ENCODE measurements at regions not wholly inside any gene's neighbourhood (a gene's known extent, or its start where the extent isn't known, plus 50 kb on each side); places are given as distances from the start of the nearest gene placed in this dataset.
"Not testable (repeated sequence)": the region's sequence is repeated elsewhere in the genome, so short reads cannot be mapped to it uniquely, and the experiment has no call there.

DNA sequence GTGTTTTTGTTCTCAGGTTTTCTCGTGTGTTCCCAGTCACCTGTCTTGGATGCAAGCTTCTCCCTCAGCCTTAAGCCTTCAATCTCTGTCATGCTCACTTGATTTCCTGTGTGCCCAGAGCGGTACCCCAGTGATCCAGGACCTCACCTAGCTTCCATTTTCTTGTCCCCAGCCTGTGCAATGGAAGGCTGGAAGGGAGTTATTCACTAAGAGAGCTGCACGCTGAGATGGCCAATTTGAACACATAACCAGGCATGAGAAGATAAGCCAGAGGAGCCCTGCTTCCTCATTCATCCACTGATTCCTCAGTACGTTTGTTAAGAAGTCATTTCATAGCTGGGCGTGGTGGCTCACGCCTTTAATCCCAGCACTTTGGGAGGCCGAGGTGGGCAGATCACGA lies 130.8 kb upstream of the SERPINE2 start:
- TF ChIP-seq, protein P1, sequence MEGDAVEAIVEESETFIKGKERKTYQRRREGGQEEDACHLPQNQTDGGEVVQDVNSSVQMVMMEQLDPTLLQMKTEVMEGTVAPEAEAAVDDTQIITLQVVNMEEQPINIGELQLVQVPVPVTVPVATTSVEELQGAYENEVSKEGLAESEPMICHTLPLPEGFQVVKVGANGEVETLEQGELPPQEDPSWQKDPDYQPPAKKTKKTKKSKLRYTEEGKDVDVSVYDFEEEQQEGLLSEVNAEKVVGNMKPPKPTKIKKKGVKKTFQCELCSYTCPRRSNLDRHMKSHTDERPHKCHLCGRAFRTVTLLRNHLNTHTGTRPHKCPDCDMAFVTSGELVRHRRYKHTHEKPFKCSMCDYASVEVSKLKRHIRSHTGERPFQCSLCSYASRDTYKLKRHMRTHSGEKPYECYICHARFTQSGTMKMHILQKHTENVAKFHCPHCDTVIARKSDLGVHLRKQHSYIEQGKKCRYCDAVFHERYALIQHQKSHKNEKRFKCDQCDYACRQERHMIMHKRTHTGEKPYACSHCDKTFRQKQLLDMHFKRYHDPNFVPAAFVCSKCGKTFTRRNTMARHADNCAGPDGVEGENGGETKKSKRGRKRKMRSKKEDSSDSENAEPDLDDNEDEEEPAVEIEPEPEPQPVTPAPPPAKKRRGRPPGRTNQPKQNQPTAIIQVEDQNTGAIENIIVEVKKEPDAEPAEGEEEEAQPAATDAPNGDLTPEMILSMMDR (IDR thresholded peaks at IDR 0.05; ENCODE audit: unreplicated experiment), result no peak
- Mint-ChIP-seq H3K4me1 (ENCODE audit: insufficient read depth, unreplicated experiment) (no peaks in the 10 kb centered on the region), H3K36me3 (ENCODE audit: insufficient read depth, unreplicated experiment) (no peaks in the 10 kb centered on the region), H3K9me3 (ENCODE audit: unreplicated experiment) (no peaks in the 10 kb centered on the region), H3K4me3 (ENCODE audit: unreplicated experiment) (no peak overlapping the region), H3K27me3 (ENCODE audit: insufficient read depth, unreplicated experiment) (no peaks in the 10 kb centered on the region), H3K27ac (ENCODE audit: low read depth, unreplicated experiment) (no peak overlapping the region)
- ChIA-PET CTCF (interaction anchor here (0.6 kb wide), 1 partner anchor 26 kb away, joined by 4 read pairs; no protein-coding TSS in a partner anchor), POLR2A (no interaction called here)
- DNase-seq (ENCODE audit: unreplicated experiment), result no peak
- no TSS peak for BruUV-seq (replicated peaks)
- intact Hi-C loops (cut with micrococcal nuclease), result no loop called here

DNA sequence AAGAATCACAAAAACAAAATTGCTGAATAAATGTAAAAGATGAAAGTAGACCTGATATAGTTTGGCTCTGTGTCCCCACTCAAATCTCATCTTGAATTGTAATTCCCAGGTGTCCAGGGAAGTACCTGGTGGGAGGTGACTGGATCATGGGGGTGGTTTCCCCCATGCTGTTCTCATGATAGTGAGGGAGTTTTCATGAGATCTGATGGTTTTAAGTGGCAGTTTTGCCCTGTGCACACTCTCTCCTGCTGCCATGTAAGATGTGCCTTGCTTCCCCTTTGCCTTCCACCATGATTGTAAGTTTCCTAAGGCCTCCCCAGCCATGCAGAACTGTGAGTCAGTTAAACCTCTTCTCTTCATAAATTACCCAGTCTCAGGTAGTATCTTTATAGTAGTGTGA lies 128.7 kb upstream of the SERPINE2 start:
- H3K4me3 Mint-ChIP-seq (ENCODE audit: unreplicated experiment); CTCF ChIA-PET; intact Hi-C loops (cut with micrococcal nuclease); H3K36me3 Mint-ChIP-seq (ENCODE audit: insufficient read depth, unreplicated experiment); DNase-seq (ENCODE audit: unreplicated experiment); POLR2A ChIA-PET; BruUV-seq (replicated peaks); H3K27me3 Mint-ChIP-seq (ENCODE audit: insufficient read depth, unreplicated experiment); H3K27ac Mint-ChIP-seq (ENCODE audit: low read depth, unreplicated experiment); H3K9me3 Mint-ChIP-seq (ENCODE audit: unreplicated experiment): not testable (repeated sequence)
- H3K4me1 Mint-ChIP-seq (ENCODE audit: insufficient read depth, unreplicated experiment), result peaks cover 15% of the 10 kb centered on the region

DNA sequence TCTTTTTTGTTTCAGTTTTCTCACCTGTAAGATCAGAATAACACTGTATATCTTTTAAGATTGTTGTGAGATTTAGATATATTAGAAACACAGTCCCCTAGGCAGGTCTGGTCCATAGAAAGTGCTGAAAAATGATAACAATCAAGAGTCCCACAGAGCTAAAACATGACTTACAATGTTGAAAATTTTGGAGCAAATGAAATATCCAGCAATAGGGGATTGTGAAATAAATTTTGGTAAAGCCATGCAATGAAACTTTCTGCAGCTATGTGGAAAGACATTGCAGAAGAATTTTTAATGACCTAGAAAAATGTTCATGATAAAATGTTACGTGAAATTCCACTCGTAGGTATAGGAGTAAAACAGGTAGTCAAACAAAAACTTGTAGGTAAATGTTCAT lies 127.6 kb upstream of the SERPINE2 start:
- BruUV-seq (replicated peaks), result no TSS peak
- CTCF ChIA-PET, result no interaction called here
- Mint-ChIP-seq H3K27me3 (ENCODE audit: insufficient read depth, unreplicated experiment) (no peaks in the 10 kb centered on the region), H3K4me1 (ENCODE audit: insufficient read depth, unreplicated experiment) (peaks cover 20% of the 10 kb centered on the region), H3K4me3 (ENCODE audit: unreplicated experiment) (no peak overlapping the region), H3K27ac (ENCODE audit: low read depth, unreplicated experiment) (no peak overlapping the region), H3K36me3 (ENCODE audit: insufficient read depth, unreplicated experiment) (no peaks in the 10 kb centered on the region), H3K9me3 (ENCODE audit: unreplicated experiment) (no peaks in the 10 kb centered on the region)
- TF ChIP-seq, protein P1 (IDR thresholded peaks at IDR 0.05; ENCODE audit: unreplicated experiment), result no peak
- intact Hi-C loops (cut with micrococcal nuclease), result no loop called here
- POLR2A ChIA-PET, result no interaction called here
- DNase-seq (ENCODE audit: unreplicated experiment), result no peak

DNA sequence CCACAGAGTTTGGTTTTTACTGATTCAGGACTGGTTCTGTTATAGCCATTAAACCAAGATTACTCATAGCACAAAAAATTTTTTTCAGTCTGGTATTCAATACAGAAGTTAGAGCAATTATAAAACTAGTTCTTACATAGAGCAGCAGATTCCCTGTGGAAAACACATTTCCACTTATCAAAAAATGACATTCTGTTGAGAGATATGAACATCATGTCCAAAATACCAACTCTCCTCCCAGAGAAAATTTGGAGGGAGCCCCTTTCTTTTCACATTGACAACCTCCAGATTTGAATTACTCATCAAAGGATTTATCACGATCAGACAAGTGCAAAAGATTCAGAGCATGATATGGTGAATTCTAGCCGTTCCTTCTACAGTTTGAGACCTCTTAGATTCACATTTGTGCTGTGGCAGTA lies 126.8 kb upstream of the SERPINE2 start:
- Mint-ChIP-seq H3K9me3 (ENCODE audit: unreplicated experiment) (no peaks in the 10 kb centered on the region), H3K27me3 (ENCODE audit: insufficient read depth, unreplicated experiment) (no peaks in the 10 kb centered on the region), H3K27ac (ENCODE audit: low read depth, unreplicated experiment) (no peak overlapping the region), H3K4me3 (ENCODE audit: unreplicated experiment) (no peak overlapping the region), H3K36me3 (ENCODE audit: insufficient read depth, unreplicated experiment) (no peaks in the 10 kb centered on the region), H3K4me1 (ENCODE audit: insufficient read depth, unreplicated experiment) (peaks cover 24% of the 10 kb centered on the region)
- BruUV-seq (replicated peaks), result no TSS peak
- DNase-seq (ENCODE audit: unreplicated experiment), result no peak
- ChIA-PET POLR2A (no interaction called here), CTCF (no interaction called here)
- intact Hi-C loops (cut with micrococcal nuclease), result no loop called here
- TF ChIP-seq, protein P1 (IDR thresholded peaks at IDR 0.05; ENCODE audit: unreplicated experiment), result no peak
